VCaP (cell line): ENCODE measurements at regions not wholly inside any gene's neighbourhood (a gene's known extent, or its start where the extent isn't known, plus 50 kb on each side); places are given as distances from the start of the nearest gene placed in this dataset.

Experiments used
- H3K27ac ChIP-seq: fragments of 450-650 bp; 2 replicates; pipeline ENCODE4 v1.5.1; 2017
- TF ChIP-seq, protein P1 (sequence below): fragments of 450-650 bp; conservative IDR thresholded peaks from 2 replicates; pipeline ENCODE4 v1.5.1; 2017; ENCODE audit warnings: mild to moderate bottlenecking, moderate library complexity

DNA sequence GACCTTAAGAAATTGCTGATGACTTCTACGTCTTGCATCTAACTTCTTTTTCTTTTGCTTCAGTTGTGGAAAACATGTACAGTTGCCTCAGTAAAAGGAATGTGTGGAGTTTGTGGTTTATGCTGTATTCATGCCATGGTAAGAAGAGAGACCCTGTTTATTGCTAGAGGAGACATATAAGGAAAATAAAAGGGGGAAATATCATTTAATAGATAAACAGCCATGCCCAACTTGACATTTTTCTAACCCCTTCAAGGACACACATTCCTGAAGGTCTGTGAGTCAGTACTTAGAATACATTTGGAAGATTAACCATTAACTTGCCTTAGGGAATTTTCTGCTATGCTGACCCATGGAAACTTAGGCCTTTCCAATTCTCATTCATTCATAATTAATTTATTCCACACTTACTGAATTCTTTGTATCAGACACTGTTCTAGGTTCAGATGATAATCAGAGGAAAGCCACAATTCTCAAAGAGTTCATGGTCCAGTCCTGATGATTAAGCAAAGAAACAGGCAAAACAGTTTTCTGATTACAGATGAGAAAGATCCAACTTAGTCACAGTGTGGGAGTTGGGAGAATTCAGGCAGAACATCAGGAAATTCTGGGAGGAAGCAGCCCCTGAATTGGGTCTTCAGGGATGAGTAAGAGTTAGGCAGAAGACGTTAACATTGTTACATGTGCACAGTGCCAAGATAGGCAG lies 329.8 kb upstream of the RASGRP1 start:
- H3K27ac ChIP-seq: peak overlapping the region; percentile 75
- TF ChIP-seq, protein P1, sequence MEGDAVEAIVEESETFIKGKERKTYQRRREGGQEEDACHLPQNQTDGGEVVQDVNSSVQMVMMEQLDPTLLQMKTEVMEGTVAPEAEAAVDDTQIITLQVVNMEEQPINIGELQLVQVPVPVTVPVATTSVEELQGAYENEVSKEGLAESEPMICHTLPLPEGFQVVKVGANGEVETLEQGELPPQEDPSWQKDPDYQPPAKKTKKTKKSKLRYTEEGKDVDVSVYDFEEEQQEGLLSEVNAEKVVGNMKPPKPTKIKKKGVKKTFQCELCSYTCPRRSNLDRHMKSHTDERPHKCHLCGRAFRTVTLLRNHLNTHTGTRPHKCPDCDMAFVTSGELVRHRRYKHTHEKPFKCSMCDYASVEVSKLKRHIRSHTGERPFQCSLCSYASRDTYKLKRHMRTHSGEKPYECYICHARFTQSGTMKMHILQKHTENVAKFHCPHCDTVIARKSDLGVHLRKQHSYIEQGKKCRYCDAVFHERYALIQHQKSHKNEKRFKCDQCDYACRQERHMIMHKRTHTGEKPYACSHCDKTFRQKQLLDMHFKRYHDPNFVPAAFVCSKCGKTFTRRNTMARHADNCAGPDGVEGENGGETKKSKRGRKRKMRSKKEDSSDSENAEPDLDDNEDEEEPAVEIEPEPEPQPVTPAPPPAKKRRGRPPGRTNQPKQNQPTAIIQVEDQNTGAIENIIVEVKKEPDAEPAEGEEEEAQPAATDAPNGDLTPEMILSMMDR: no peak

DNA sequence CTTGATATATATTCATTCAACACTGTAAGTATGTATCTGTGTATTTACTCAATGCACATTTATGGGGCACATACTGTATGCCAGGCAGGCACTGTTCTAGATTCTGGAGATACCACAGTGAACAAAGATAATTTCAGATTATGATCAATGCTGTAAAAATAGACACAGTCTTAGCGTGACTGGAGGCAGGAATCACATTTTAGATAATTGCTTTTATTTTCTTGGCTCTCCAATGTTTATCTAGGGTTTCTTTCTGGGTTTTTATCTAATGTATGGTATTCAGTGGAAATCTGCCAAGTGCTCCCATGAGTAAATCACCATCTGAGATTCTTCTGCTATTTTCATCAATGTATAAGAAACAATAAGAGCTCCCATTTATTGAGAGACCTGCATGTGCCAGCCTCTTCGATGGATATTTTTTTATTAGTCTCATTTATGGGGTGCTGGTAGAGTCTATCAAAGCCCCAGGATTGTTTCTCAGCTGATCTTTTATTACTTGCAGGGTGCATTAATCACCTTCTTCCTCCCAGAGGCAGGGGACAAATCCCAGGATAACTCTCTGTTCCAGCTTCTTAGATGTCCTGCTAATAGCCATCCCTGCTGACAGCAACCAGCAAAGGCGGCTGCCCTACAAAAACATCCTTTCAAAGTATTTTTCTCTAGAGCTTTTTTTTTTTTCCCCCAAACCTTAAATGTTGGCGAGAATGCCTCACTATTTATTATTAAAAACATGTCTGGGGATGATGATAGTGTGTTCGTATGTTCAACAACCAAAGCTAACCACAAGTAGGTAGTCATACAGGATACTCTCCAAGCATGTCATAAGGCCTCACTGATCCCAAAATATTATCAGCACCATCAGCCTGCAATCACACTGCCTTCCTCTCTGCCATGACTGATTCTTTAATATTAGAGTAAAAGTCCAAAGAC lies 331.0 kb upstream of the RASGRP1 start:
- TF ChIP-seq, protein P1: no peak
- H3K27ac ChIP-seq: peak overlapping the region; percentile 75

DNA sequence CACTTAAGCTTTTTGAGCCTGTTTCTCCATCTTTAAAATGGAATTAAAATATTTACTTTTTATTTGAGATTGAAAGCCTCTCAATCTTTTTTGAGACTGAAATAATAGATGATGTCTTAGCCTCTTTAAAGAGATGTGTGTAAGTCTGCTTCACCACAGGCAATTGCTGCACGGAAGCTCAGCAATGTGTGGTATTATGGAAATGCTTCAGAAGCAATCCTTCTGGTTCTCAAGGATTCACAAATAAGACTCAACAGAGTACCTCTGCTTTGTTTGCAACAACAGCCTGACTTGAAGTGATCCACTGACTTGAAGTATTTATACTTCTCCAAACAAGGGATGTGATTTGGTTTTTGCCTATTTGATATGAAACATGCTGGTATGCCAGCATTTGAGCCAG lies 332.0 kb upstream of the RASGRP1 start:
- H3K27ac ChIP-seq: peak overlapping the region; percentile 75
- TF ChIP-seq, protein P1: no peak

DNA sequence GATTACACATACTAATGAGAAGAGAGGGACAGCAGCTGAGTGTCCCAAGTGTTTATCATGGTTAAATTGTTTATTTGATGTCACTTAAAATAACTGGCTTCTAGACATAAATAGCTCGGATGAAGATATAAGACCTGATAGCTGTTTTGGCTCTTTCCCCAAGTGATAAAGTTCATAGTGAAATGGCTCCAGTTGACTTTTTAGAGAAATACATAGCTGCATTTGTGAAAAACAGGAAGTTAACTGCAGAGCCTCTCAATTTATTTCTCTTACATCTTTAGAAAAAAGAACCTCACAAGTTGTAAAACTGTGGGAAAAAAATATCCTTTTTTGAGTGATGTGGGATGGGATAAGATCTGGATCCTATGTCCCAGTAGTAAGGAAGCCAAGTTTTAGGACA lies 332.9 kb upstream of the RASGRP1 start:
- H3K27ac ChIP-seq: peak overlapping the region; percentile 75; the same call in 1 of the 2 replicates
- TF ChIP-seq, protein P1: no peak

DNA sequence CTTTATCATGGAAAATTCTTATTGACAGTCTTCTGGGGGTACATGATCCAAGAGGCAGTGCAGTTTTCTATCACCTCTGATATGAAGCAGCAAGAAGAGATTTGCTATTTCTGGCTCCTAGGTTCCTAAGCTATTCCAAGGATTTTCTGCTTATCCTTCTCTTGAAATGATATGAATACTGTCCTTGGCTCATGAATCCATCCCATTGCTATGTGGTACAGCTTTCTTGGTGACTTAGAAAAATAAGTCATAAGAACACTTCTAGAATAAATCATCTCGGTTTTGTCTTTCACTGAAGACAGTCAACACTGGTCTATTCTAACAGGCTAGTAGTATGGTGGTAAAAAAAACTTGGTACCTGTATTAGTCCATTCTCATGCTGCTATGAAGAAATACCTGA lies 333.6 kb upstream of the RASGRP1 start:
- H3K27ac ChIP-seq: no peak overlapping the region
- TF ChIP-seq, protein P1: no peak

DNA sequence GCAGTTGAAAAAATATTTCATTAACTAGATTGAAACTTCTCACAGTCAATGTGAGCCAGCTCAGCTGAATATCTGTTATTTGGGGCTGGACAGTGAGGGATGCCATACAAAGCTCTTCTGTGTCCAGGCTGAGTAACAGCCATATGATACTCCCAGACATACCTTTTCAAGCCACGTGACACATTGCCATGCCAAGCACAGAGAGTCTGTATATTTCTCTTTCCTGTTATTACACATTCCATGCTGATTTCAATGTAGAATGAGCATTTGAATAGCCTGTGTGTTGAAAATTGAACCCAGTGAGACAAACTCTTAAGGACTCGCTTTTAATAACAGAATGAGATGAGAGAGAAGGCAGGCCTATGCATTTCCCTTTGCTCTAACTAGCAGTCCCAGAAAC lies 334.7 kb upstream of the RASGRP1 start:
- H3K27ac ChIP-seq: no peak overlapping the region
- TF ChIP-seq, protein P1: no peak

DNA sequence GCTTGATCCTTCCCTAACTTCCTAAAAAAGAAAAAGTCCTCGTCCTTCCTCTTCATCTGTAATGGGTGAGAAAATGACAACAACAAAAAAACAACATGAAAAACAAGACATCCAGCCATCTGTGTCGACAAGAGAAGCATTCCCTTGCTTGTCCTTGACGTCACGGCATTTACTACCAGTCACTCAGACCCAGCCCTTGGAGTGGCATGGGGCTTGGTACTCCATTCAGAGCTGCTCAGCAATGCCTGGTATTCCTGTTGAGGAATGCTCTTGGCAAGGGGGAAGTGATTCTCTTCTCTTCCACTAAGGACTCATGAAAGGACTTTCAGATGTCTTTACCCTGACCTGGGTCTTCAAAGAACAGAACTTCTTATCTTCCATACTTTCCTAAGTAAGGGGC lies 339.7 kb upstream of the RASGRP1 start:
- no peak overlapping the region for H3K27ac ChIP-seq
- TF ChIP-seq, protein P1: no peak
